OCI-LY1 (cell line): ENCODE measurements at regions not wholly inside any gene's neighbourhood (a gene's known extent, or its start where the extent isn't known, plus 50 kb on each side); places are given as distances from the start of the nearest gene placed in this dataset.

Experiments used
- H2AFZ ChIP-seq: fragments of 200-600 bp; sonication (generic), shearing (Covaris generic); 2 replicates; pipeline ENCODE4 v1.6.0; 2014; ENCODE audit warnings: antibody characterized with exemption, mild to moderate bottlenecking, low read length
- H3F3A ChIP-seq: fragments of 200-600 bp; sonication (generic), shearing (Covaris generic); 2 replicates; pipeline ENCODE4 v1.6.0; 2014; ENCODE audit warnings: mild to moderate bottlenecking, antibody characterized with exemption, low read length, moderate library complexity; ENCODE audit not compliant: insufficient read depth
- H3K27ac ChIP-seq: fragments of 200-600 bp; sonication (generic); 2 replicates; pipeline ENCODE4 v1.5.1; 2014; ENCODE audit warnings: low read length, mixed run types, mild to moderate bottlenecking, low read depth; ENCODE audit not compliant: poor library complexity, severe bottlenecking
- H3K27me3 ChIP-seq: fragments of 200-600 bp; sonication (generic); 2 replicates; pipeline ENCODE4 v1.6.0; 2014; ENCODE audit warnings: antibody characterized with exemption, mild to moderate bottlenecking, low read length, moderate library complexity; ENCODE audit not compliant: insufficient read depth
- H3K36me3 ChIP-seq: fragments of 200-600 bp; sonication (generic); 2 replicates; pipeline ENCODE4 v1.6.1; 2014; ENCODE audit warnings: mild to moderate bottlenecking, antibody characterized with exemption, low read length, moderate library complexity, mixed read lengths; ENCODE audit not compliant: insufficient read depth
- H3K4me1 ChIP-seq: fragments of 200-600 bp; sonication (generic); 2 replicates; pipeline ENCODE4 v1.5.1; 2014; ENCODE audit warnings: mild to moderate bottlenecking, low read length, moderate library complexity; ENCODE audit not compliant: insufficient read depth, severe bottlenecking
- H3K4me2 ChIP-seq: fragments of 200-600 bp; sonication (generic), shearing (Covaris generic); 2 replicates; pipeline ENCODE4 v1.6.1; 2014; ENCODE audit warnings: low read length
- H3K4me3 ChIP-seq: fragments of 200-600 bp; sonication (generic); 2 replicates; pipeline ENCODE4 v1.5.1; 2014; ENCODE audit warnings: low read length, low read depth, mild to moderate bottlenecking, mixed read lengths; ENCODE audit not compliant: poor library complexity, severe bottlenecking
- H3K79me2 ChIP-seq: fragments of 200-600 bp; shearing (Covaris generic); 2 replicates; pipeline ENCODE4 v1.6.1; 2016; ENCODE audit warnings: mixed run types, low read length, mixed read lengths; ENCODE audit not compliant: insufficient read depth
- H3K9ac ChIP-seq: fragments of 200-600 bp; sonication (generic), shearing (Covaris generic); 2 replicates; pipeline ENCODE4 v1.6.1; 2014; ENCODE audit warnings: mild to moderate bottlenecking, low read length, mixed read lengths
- H3K9me2 ChIP-seq: fragments of 200-600 bp; sonication (generic), shearing (Covaris generic); 2 replicates; pipeline ENCODE4 v1.6.1; 2014; ENCODE audit warnings: low read depth, mild to moderate bottlenecking, low read length, mixed read lengths
- H3K9me3 ChIP-seq: fragments of 200-600 bp; shearing (Covaris generic); 2 replicates; pipeline ENCODE4 v1.6.1; 2014; ENCODE audit warnings: low read length, mixed read lengths
- H4K20me1 ChIP-seq: fragments of 200-600 bp; sonication (generic), shearing (Covaris generic); 2 replicates; pipeline ENCODE4 v1.6.0; 2016; ENCODE audit warnings: mild to moderate bottlenecking, low read length; ENCODE audit not compliant: insufficient read depth
- CTCF ChIP-seq: fragments of 200-600 bp; sonication (generic), shearing (Covaris generic); IDR thresholded peaks from 2 replicates; pipeline ENCODE4 v1.5.1; 2017; ENCODE audit warnings: mild to moderate bottlenecking, antibody characterized with exemption, low read length, moderate library complexity, mixed read lengths
- EZH2 ChIP-seq: fragments of 200-600 bp; sonication (generic), shearing (Covaris generic); IDR thresholded peaks from 2 replicates; pipeline ENCODE4 v1.8.0; 2017; ENCODE audit warnings: borderline replicate concordance, mixed run types, mild to moderate bottlenecking, antibody characterized with exemption, low read length, moderate library complexity, mixed read lengths

- no peaks in the 10 kb centered on the region for H3K36me3 ChIP-seq
- H3F3A ChIP-seq: no peaks in the 10 kb centered on the region
- H3K27ac ChIP-seq: no peak overlapping the region
- H3K4me1 ChIP-seq: no peaks in the 10 kb centered on the region
- H3K4me2 ChIP-seq: no peak overlapping the region
- no peaks in the 10 kb centered on the region for H3K27me3 ChIP-seq
- H4K20me1 ChIP-seq: no peaks in the 10 kb centered on the region
- H3K9me3 ChIP-seq: no peaks in the 10 kb centered on the region
- TF ChIP-seq EZH2: no peak
- no peak for TF ChIP-seq CTCF
- H3K9ac ChIP-seq: no peak overlapping the region
- no peak overlapping the region for H3K4me3 ChIP-seq
- H3K9me2 ChIP-seq: no peaks in the 10 kb centered on the region
- no peak overlapping the region for H2AFZ ChIP-seq
- no peaks in the 10 kb centered on the region for H3K79me2 ChIP-seq
These were observed 90.1 kb upstream of the PHOX2B start for GRCh38 chr4:41838590-41838989.

DNA sequence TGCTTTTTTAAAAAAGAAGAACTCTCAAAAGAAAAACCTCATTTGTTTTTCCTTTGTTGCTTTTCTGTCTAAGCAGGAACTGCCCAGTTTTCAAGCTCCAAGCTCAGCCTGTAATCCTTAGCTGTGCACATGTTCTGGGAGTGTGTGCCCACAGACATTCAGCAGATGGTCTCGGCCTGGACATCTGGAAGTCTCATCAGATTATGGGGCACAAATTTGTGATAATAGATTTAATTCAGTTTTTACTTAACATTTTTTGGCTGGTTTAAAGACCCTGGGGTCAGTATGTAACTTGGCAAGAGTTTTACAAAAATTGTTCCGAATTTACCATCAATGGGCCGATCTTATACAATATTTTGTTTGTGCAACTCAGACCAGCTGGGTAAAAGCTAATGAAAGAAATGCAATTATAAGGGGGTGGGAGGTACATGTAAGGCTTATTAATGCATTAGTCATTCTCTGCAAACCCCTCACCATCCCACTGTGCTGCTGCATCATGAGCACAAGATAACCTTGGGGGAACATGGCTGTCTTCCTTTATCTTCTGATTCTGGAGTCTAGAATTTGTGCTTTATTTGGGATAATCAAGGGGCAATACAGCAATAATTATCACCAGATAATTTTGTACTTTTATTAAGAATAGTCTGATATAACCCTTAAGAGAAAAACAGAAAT, 86.9 kb upstream of the PHOX2B start:
- Histone ChIP-seq H3K9me3 (no peaks in the 10 kb centered on the region), H3K9ac (no peak overlapping the region), H3K4me3 (no peak overlapping the region), H3K4me2 (no peak overlapping the region), H3F3A (no peaks in the 10 kb centered on the region), H3K36me3 (no peaks in the 10 kb centered on the region), H3K27ac (no peak overlapping the region), H4K20me1 (no peaks in the 10 kb centered on the region), H3K79me2 (no peaks in the 10 kb centered on the region), H3K27me3 (no peaks in the 10 kb centered on the region), H2AFZ (no peak overlapping the region), H3K4me1 (no peaks in the 10 kb centered on the region), H3K9me2 (no peaks in the 10 kb centered on the region)
- TF ChIP-seq CTCF (no peak), EZH2 (no peak)

- H3F3A ChIP-seq: no peaks in the 10 kb centered on the region
- H2AFZ ChIP-seq: no peak overlapping the region
- H4K20me1 ChIP-seq: no peaks in the 10 kb centered on the region
- no peaks in the 10 kb centered on the region for H3K27me3 ChIP-seq
- no peaks in the 10 kb centered on the region for H3K79me2 ChIP-seq
- H3K27ac ChIP-seq: no peak overlapping the region
- no peaks in the 10 kb centered on the region for H3K36me3 ChIP-seq
- no peaks in the 10 kb centered on the region for H3K9me2 ChIP-seq
- no peaks in the 10 kb centered on the region for H3K4me1 ChIP-seq
- no peaks in the 10 kb centered on the region for H3K9me3 ChIP-seq
- H3K4me3 ChIP-seq: no peak overlapping the region
- no peak overlapping the region for H3K4me2 ChIP-seq
- H3K9ac ChIP-seq: no peak overlapping the region
- no peak for TF ChIP-seq EZH2
- no peak for TF ChIP-seq CTCF
These were observed 84.4 kb upstream of the PHOX2B start for GRCh38 chr4:41832961-41833360.
